Gastroesophageal sphincter (tissue), 3 donors: ENCODE measurements at regions not wholly inside any gene's neighbourhood (a gene's known extent, or its start where the extent isn't known, plus 50 kb on each side); places are given as distances from the start of the nearest gene placed in this dataset.

ENCODE experiments used
- CTCF ChIP-seq, 4 experiments: fragments of 200-600 bp in 2 of 4; fragments of 450-650 bp in 2 of 4; sonication (generic) in 1 of 4; IDR thresholded peaks; one replicate each; pipeline ENCODE4 v1.5.1; 2017 to 2019; ENCODE audit warnings: antibody characterized with exemption in 4 of 4, mild to moderate bottlenecking in 2 of 4, moderate library complexity in 2 of 4
- EP300 ChIP-seq: sonication (generic); formaldehyde crosslinking; IDR thresholded peaks from one replicate; pipeline ENCODE4 v1.6.1; 2017; ENCODE audit warnings: antibody characterized with exemption, mild to moderate bottlenecking
- POLR2A ChIP-seq, 2 donors: fragments of 450-650 bp; IDR thresholded peaks; one replicate each; pipeline ENCODE4 v1.6.1; 2017; ENCODE audit warnings: antibody characterized with exemption in 2 of 2, mild to moderate bottlenecking in 2 of 2, moderate library complexity in 1 of 2
- POLR2AphosphoS5 ChIP-seq: sonication (generic); formaldehyde crosslinking; IDR thresholded peaks from one replicate; pipeline ENCODE4 v1.6.1; 2017; ENCODE audit warnings: antibody characterized with exemption

GRCh38 chr9:14560194-14560593, 133.0 kb downstream of the ZDHHC21 start:
- TF ChIP-seq CTCF (IDR thresholded peaks at IDR 0.05) (no peak), POLR2A (IDR thresholded peaks at IDR 0.05) (no peak), POLR2AphosphoS5 (no peak), EP300 (no peak)
